ENCODE measurements at regions not wholly inside any gene's neighbourhood (a gene's known extent, or its start where the extent isn't known, plus 50 kb on each side); places are given as distances from the start of the nearest gene placed in this dataset.

GRCh38 chr1:232689711-232690110, 59.8 kb upstream of the SIPA1L2 start:
- no peak for DNase-seq
- H3K27me3 ChIP-seq (ENCODE audit: control insufficient read depth, insufficient read depth, low read length, poor library complexity, severe bottlenecking), result no peaks in the 10 kb centered on the region
- H3K9me3 ChIP-seq (ENCODE audit: control insufficient read depth, low read length), result no peaks in the 10 kb centered on the region
- H3K4me3 ChIP-seq (ENCODE audit: low read length), result no peak overlapping the region
- no peak overlapping the region for H3K9ac ChIP-seq (ENCODE audit: extremely low read depth, low read length, poor library complexity, severe bottlenecking)
- no peak overlapping the region for H3K27ac ChIP-seq (ENCODE audit: low read depth, low read length)
- Mint-ChIP-seq H3K36me3 (ENCODE audit: low read depth) (no peaks in the 10 kb centered on the region), H3K4me1 (peaks cover 9% of the 10 kb centered on the region), H3K27me3 (ENCODE audit: insufficient read depth) (peaks cover 17% of the 10 kb centered on the region), H3K9me3 (no peaks in the 10 kb centered on the region), H3K4me3 (no peak overlapping the region), H3K27ac (no peak overlapping the region)
- 90 to 100% methylated on average over 1 to 3 of the region's 3 CpGs for WGBS, 2 experiments (ENCODE audit: insufficient coverage in 1 of 2, insufficient read length in 1 of 2)
- TF ChIP-seq CTCF (conservative IDR thresholded peaks at IDR 0.05), result no peak
- no peaks in the 10 kb centered on the region for H3K4me1 ChIP-seq (ENCODE audit: control insufficient read depth, insufficient read depth, low read length)
- no peaks in the 10 kb centered on the region for H3K36me3 ChIP-seq (ENCODE audit: control insufficient read depth, insufficient read depth, low read length)

- Mint-ChIP-seq H3K27me3 (ENCODE audit: insufficient read depth) (peaks cover 17% of the 10 kb centered on the region), H3K27ac (no peak overlapping the region), H3K36me3 (ENCODE audit: low read depth) (no peaks in the 10 kb centered on the region), H3K4me3 (no peak overlapping the region), H3K4me1 (peaks cover 9% of the 10 kb centered on the region), H3K9me3 (no peaks in the 10 kb centered on the region)
- TF ChIP-seq CTCF (conservative IDR thresholded peaks at IDR 0.05), result no peak
- no peak for DNase-seq
- WGBS, 2 experiments (ENCODE audit: insufficient coverage in 1 of 2, insufficient read length in 1 of 2), result 96 to 97% methylated on average over 6 to 8 of the region's 8 CpGs
- H3K27me3 ChIP-seq (ENCODE audit: control insufficient read depth, insufficient read depth, low read length, poor library complexity, severe bottlenecking), result no peaks in the 10 kb centered on the region
- no peak overlapping the region for H3K4me3 ChIP-seq (ENCODE audit: low read length)
- H3K9ac ChIP-seq (ENCODE audit: extremely low read depth, low read length, poor library complexity, severe bottlenecking), result no peak overlapping the region
- no peaks in the 10 kb centered on the region for H3K4me1 ChIP-seq (ENCODE audit: control insufficient read depth, insufficient read depth, low read length)
- H3K36me3 ChIP-seq (ENCODE audit: control insufficient read depth, insufficient read depth, low read length), result no peaks in the 10 kb centered on the region
- no peak overlapping the region for H3K27ac ChIP-seq (ENCODE audit: low read depth, low read length)
- no peaks in the 10 kb centered on the region for H3K9me3 ChIP-seq (ENCODE audit: control insufficient read depth, low read length)
Measured at GRCh38 chr1:232690285-232690935, 60.5 kb upstream of the SIPA1L2 start.

GRCh38 chr1:232694475-232694874, 64.5 kb upstream of the SIPA1L2 start:
- Mint-ChIP-seq H3K27me3 (ENCODE audit: insufficient read depth) (peaks cover 20% of the 10 kb centered on the region), H3K4me3 (no peak overlapping the region), H3K4me1 (peaks cover 12% of the 10 kb centered on the region), H3K36me3 (ENCODE audit: low read depth) (no peaks in the 10 kb centered on the region), H3K9me3 (no peaks in the 10 kb centered on the region), H3K27ac (no peak overlapping the region)
- DNase-seq, result no peak
- H3K4me3 ChIP-seq (ENCODE audit: low read length), result no peak overlapping the region
- no peaks in the 10 kb centered on the region for H3K9me3 ChIP-seq (ENCODE audit: control insufficient read depth, low read length)
- no peaks in the 10 kb centered on the region for H3K36me3 ChIP-seq (ENCODE audit: control insufficient read depth, insufficient read depth, low read length)
- H3K4me1 ChIP-seq (ENCODE audit: control insufficient read depth, insufficient read depth, low read length), result no peaks in the 10 kb centered on the region
- no peak overlapping the region for H3K27ac ChIP-seq (ENCODE audit: low read depth, low read length)
- H3K27me3 ChIP-seq (ENCODE audit: control insufficient read depth, insufficient read depth, low read length, poor library complexity, severe bottlenecking), result no peaks in the 10 kb centered on the region
- H3K9ac ChIP-seq (ENCODE audit: extremely low read depth, low read length, poor library complexity, severe bottlenecking), result no peak overlapping the region
- WGBS, 2 experiments (ENCODE audit: insufficient coverage in 1 of 2, insufficient read length in 1 of 2), result 90 to 92% methylated on average over 7 to 10 of the region's 10 CpGs
- TF ChIP-seq CTCF (conservative IDR thresholded peaks at IDR 0.05), result no peak

All from endodermal cell (in vitro differentiated cells).